ENCODE measurements at regions not wholly inside any gene's neighbourhood (a gene's known extent, or its start where the extent isn't known, plus 50 kb on each side); places are given as distances from the start of the nearest gene placed in this dataset.

DNA sequence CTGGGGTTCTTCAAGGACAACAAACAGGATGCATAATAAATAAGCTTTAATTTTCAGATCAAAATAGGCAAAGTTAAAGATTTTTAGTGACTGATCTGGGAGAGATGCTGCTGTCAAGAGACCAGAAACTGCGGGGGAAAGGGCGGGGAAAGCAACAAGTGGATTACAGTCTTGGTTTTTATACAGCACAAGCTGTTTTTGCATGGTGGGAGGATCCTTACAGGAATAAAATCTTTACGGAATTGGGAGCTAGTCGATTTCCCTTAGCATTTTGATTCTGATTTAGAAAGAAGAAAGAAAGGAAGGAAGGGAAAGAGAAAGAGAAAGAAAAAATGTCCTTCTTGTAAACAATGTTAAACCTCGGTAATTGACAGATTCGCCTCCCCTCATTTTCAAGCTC lies 242.3 kb upstream of the SP8 start:
- DNase-seq (ENCODE audit: low spot score): no peak

DNA sequence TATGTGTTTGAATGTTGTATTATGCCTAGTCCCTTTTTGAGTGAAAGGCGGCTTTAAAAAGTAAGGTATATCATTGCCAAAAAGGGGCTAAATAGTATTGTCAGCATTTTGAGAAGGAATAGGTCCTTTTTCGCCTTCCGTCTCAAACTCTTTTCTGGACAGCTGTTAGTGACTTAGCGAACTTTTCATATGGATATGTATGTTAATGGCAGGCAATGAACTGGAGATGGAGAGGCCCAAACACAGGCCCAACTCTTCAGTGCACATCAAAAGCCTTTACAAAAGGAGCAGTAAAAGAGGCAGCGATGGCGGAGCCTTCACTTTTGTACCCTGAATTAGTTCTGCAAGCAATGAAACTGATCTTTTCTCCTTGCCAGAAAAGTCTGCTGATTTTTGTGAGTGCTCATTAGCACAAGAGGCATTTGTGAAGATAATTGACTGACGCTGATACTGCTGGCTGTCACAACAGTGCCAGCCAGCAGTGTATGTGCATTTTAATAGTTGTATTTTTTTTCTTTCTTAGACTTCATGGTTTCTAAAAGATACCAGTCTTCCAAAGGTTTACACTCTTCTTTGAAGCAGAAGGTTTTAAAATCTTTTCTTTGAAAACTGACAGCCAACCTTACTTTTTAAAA lies 243.7 kb upstream of the SP8 start:
- no peak for DNase-seq (ENCODE audit: low spot score)

DNA sequence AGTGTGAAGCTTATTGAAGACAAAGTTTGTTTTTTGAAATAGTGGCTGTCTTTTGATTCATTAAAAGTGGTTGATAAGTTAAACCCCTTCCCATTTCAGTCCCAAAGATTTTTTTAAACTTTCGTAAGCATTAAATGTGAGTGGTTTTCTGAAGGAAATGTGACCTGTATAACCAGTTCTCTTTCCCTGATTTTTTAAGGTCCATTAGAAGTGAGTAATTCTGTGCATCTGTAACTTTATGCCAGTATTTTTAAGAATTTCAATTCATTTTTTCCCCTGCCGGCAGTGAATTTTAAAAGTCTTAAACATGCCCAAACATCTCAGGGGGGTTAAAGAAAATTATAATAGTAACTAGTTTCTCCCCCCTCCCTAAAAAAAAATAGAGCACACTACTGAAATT lies 254.6 kb upstream of the SP8 start:
- no peak for DNase-seq (ENCODE audit: low spot score)

DNA sequence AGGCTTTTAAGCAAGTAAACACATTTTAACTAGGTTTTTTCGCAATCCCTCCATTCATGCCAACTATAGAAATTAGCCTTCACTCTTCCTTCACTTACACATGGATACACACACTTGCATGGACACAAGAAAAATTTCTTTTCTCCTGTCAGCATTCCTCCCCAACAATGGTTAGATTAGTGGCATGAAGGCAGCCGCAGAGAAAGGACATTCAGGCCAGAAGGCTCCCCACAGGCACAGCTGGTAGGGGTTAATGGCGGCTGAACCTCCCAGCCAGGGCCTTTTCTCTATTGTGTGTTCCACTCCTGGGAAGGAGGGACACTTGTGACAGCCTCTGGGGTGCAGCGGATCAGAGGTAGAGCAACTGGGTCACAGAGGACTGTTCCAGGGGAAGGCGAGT lies 255.0 kb upstream of the SP8 start:
- no peak for DNase-seq (ENCODE audit: low spot score)

DNA sequence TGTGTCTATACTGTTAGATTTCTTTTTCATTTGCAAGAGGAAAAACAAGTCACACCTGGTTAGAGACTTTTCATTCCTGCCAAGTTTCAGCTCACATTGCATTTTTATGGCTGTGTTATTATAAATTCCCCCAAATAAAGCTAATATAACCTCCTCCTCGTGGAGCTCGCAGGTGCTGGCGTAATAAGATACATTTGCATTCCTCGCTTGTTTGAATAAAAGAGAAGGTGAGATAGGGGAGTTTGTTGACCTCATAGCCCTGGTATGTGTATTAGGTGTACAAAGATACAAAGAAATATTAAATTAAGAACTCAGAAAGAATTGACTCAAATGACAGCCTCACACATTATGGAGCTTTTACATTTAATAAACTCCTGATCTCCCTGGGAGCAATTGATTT lies 257.7 kb upstream of the SP8 start:
- no peak for DNase-seq (ENCODE audit: low spot score)

DNA sequence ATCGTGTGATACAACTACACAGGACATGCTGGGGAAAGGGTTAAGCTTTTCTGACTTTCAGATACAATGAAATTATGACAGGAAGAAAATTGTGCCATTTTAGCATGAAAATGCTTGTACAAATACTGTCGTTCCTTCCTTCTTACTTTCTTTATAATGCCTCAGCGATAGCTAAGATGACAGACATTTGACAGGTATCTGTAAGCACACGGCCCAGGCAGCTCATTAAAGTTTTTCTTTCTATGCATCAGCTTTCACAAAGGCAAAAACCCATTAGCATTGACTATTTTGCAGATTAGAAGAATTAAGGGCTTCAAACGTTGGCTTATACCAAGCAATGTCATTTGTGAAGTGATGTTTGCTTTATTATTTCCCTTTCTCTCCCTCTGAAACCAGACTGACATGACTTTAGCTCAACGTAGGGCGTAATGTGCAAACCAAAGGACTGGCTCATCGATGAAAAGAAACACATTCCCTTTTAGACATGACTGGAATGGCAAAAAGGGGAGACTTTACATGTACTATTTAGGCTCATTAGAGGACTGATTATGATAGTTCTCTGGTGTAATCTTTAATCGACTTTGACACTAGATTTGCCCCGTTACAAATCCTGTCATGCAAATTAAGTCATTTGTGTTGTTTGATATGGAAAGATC lies 258.4 kb upstream of the SP8 start:
- DNase-seq (ENCODE audit: low spot score): no peak

DNA sequence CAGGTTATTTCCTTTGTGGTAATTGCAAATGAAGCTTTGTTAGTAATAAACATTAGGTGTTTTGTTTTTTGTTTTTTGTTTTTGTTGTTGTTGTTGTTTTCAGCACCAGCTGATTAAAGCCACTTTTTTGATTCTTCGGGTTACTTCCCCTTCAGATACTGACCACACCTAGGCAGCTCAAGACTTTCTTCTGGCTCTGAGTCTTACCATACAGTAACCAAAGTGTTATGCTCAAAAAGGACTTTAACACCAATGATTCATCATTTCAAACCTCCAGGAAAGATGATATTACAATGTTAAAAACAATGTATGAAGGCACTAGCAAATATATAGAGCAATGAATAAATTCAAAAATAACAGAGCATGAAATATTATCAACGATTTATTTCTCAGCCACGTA lies 265.2 kb upstream of the SP8 start:
- DNase-seq (ENCODE audit: low spot score): no peak

DNA sequence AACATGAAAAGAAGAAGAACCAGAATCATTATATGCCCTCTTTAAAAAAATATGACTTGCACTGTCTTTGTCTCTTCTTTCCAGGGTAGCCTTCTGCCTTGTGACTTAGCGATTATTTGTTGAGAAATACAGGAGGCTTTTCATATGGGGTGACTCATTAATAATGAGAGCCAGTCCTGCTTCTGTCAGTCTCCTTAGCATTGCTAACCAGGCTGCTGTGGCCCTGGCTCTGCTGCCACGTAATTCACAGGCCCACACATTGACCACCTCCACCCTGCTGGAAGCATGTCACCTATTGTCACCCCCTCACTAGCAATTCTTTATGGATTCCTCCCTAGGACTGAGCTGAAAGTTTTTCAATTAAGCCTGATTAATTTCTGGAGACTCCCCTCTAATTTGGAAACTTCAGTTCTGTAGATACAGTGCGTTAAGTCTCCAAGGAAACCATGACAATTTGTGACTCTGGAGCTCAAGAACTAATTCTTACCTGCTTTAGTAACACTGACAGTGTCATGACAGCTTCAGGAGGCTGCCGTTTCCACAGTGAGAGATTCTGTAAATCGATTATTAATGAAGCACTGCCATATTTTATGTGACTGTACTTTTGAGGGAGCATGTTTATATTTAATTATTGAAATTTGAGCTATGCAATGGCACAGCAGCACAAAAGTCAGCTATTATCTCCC lies 267.9 kb upstream of the SP8 start:
- DNase-seq (ENCODE audit: low spot score): no peak

DNA sequence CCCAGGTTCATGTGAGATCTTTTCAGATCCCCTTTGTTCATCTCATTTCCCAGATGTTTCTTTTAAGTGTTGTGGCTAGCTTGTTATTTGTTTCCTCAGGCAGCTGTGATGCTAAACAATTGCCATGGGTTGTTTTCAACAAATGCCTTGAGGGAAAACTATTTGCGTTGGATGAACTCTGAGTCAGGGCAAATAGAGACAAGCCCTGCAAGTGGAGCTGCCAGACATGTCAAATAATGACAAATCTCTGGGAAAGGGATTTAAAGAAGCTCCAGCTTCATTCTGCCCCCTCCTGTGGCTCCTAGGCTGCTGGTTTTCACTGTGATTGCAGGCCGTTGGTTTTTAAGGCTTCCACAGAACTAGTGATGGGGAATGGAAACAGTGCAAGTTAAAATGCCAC lies 272.4 kb upstream of the SP8 start:
- DNase-seq (ENCODE audit: low spot score): no peak

DNA sequence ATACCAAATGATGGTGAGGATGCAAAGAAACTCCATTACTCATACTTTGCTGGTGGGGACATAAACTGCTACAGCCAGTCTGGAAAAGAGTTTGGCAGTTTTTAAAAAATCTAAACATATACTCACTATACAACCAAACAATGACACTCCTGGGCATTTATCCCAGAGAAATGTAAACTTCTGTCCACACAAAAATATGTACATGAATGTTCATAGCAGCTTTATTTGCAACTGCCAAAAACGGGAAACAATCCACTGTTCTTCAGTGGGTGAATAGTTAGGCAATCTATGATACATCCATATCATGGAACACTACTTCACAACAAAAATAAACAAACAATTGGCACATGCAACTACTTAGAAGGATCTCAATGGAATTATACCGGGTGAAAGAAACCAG lies 276.4 kb upstream of the SP8 start:
- no peak for DNase-seq (ENCODE audit: low spot score)

DNA sequence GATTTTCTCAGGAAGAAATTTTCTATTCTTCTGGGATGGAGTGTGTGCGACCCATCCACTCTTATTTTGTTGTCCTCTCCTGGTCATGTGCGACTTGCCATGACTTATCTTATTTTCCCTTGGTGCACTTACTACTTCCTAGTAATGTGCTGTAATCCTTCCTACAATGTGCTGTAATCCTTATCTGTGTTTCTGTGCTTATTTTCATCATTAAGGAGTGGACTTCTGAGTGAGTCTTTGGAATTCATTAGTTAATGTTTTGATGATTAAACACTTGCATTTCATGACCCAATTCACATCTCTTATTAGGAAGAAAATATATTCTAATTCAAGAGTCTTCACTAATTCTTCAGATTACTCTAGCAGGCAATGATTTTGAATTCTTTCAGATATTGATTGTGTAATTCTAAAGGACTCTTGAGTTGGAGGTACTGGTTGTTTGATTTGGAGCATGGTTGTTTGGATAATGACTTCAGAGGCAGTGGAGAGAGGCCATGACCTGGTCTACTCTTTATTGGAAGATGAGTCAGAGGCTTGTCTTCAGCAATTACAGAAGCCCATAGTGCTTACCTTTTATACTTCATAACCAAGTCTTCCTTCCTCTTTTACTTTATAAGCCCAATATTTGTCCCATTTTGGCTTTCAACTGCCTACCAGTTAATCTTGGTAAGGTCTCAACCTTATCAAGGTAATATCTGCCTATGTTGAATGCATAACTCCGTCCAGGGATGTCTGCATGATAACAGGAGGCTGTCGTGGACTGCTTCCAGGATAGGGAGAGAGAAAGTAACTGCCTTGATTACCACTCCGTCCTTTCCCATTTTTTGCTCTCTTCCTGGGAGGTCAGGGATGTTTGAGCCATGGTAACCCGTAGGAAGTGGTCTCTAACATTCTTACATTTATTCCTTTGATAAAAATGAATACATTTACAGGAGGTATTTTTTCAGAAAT lies 278.3 kb upstream of the SP8 start:
- DNase-seq (ENCODE audit: low spot score): peak; percentile 65

DNA sequence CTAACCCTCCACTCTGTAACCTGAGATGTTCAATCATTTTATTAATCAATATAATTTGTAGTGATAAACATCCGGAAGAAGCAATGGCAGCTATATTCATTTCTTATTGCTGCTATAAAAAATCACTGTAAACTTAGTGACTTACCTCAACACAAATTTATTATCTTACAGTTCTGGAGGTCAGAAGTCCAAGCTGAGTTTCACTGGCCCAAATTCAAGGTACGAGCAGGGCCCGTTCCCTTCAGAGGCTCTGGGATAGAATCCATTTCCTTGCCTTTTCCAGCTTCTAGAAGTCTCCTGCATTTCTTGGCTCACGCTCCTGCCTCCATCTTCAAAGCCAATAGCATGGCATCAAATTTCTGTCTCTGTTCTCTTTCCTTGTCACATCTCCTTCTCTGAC lies 279.5 kb upstream of the SP8 start:
- no peak for DNase-seq (ENCODE audit: low spot score)

DNA sequence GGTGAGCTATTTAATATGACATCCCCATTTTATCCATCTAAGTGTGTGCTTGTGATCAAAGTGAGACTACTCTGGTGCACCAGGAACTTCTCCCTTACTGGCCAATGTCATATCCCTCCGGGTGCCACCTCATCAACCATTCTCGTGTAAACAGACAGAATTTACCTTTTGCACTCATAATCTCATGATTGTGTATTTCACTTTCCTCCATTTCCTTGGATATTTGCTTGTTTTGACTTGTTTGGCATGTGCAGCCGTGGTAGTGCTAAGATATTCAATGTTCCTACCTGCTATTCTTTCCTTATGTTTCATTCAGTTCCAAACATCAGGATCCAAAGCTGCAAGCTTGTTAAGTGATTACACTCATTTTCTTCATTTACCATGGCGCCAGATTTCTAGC lies 280.5 kb upstream of the SP8 start:
- no peak for DNase-seq (ENCODE audit: low spot score)

DNA sequence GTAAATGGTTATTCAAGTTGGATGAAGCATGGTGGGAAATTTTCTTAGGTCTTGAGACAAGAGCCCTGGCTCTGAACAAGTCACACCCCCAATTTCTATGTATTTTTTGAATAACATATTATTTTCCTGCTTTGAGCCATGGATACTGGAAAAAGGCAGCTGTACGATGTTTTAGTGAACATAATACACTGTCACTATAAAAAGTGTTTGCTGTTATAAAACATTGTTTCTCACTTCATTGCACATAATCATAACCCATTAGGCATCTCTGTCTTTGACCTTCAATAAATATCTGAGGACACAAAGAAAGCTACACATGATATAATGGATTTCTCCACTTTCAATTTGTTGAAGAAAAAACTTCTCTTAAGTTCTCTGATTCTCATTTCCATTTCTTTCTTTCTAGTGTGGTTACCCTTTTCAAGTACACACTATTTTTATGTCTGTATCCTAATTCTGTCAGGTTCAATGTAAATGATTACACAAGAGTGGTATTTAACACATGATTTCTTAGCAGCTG lies 283.9 kb upstream of the SP8 start:
- DNase-seq (ENCODE audit: low spot score): no peak

DNA sequence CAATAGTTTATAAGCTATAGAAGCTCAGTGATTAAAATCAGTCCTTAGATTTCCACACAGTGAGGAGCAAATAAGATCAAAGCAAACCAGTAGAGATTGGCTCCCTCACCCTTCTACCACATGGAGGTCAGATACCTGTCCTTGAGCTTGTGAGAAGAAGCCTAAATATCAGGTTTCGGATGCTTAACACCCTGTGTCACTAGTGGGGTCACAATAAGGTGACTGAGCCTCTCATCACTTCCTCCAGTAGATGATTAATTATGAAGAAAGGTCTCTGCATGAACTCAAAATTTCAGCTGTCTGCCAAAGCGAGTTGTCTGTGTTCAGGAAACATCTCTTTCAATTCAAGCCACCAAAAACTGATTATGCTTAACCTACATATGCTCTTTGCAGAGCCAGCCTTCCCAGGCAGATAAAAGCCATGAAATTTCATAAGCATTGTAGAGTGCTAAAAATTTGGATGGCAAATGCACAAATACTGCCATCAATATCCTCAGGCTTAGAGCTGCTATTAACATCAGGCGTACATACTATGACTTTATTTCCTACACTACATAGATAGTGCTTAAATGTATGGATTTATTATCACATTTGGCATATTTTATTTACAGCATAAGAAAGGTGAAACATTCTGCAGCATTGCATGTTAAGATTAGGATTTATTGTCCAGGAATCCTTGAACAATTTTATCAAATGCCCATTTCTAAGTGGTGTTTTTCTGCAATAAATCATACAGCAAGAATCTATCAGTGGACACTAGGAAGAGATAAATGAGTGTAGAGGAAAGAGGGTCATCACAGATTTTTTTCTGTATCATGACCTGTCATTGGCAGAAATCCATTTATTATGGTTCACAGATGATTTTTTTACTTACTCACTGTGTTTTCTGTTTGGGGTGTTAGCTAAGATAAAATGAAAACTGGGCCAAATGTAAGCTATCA lies 285.1 kb upstream of the SP8 start:
- peak; percentile 33 for DNase-seq (ENCODE audit: low spot score)

DNA sequence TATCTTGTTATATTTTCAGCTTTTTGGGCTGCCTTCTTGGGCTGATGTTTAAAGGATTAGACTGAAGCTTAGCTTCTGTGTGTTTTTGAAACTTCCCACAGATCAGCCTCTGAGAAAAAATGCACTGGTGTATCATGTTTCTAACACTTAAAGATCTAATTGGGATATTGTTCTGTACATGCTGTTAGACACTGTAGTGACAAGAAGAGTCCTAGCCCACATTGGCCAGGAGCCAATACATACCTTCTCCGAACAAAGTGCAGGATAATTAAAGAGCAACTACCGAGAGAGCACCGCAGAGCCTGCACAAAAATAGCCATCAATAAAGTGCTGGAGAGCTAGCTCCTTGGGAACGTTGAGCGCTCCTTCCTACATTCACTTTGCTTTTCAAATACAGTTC lies 289.4 kb upstream of the SP8 start:
- DNase-seq (ENCODE audit: low spot score): no peak

DNA sequence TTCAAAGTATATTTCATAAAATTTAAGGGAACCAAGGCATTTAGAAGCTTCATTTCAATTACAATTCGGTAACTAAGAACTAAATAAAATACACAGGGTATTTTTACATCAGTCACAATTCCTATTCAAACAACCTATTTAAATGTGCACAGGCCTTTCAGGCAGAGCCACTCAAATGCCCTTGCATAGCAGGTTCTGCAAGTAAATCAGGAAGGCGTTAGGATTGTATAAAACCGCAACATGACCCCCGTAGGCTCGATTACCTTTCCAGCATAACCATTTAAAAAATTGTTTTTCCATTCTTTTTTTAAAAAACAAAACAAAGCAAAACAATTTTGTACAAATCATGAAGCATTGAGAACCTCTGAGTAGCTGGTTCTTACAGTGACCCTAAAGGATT lies 289.9 kb upstream of the SP8 start:
- no peak for DNase-seq (ENCODE audit: low spot score)

DNA sequence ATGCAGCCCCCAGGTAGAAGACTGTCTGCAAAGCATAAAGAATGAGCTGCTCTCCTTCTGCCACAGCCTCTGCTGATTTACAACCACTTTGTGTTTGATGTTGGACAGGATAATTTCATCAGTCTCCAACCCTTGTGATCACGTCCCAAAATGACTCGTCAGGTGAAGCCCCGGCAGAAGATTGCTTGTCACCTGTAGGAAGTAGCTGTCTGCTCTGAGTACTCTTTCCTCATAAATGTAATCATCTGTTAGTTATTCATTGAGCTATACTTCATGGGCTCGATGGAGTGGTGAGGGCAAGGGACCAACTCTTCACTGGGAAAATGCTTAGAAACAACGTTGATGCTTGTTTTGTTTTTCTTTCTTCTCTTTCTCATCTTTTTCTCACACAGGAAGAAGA lies 290.9 kb upstream of the SP8 start:
- peak; percentile 38 for DNase-seq (ENCODE audit: low spot score)

DNA sequence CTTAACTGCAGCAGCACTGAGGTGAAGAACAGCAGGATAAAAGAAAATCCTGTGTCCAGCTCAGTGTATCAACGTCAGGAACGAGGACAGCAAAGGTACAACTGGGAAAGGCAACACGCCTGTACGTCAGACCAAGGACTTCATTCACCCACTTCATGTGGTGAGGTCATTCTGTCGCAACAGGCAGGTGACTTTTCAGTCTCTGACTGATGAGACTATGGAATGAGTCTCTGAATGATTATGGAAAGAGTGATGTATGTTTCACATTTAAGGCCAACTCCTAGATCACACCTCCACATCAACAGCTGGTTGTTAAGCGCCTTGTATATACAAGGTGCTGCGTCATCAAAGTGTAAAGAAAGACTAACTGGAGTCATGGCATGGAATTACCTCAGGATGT lies 297.6 kb upstream of the SP8 start:
- no peak for DNase-seq (ENCODE audit: low spot score)

DNA sequence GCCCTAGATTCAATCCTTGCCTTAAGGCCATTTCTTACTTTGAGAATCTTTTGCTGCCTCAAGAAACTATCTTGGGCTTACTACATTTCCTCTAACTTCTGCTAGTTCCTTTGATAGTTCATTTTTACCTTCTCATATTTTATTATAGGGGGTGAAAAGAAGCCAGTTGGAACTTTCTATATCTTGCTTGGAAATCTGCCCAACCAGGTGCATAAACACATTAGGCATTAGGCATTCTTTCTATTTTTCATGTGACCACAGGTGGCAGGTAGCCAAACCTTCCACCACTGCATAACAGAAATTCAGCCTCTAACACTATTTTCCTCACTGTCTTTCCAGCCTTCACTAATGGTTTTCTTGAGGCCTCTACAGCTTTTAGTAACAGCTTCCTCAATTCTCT lies 300.0 kb upstream of the SP8 start:
- peak; percentile 76 for DNase-seq (ENCODE audit: low spot score)

DNA sequence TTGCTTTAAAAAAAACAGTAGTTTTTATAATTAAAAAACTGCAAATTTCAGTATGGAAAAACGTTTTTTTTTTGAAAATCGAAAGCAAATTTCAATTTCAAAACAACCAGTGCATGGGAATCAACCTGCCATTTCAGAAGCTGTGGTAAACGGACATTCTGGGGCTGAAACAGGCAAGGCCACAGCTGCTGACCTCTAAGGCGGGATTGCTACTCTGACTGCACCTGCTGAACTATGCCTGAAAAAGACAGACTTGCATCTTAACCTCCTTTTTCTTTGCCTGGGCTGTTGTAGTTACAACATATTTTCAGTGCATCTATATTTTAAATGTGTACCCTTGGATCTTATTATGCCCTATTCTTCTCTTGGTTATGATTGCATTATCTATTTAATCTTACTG lies 303.0 kb upstream of the SP8 start:
- no peak for DNase-seq (ENCODE audit: low spot score)

Measured in kidney tubule cell (primary cell).